GM21825 (cell line): ENCODE measurements at regions not wholly inside any gene's neighbourhood (a gene's known extent, or its start where the extent isn't known, plus 50 kb on each side); places are given as distances from the start of the nearest gene placed in this dataset.

Experiments
- ATAC-seq: cut with Tn5 transposase; IDR thresholded peaks from one replicate; pipeline ENCODE4 v1.9.1; 2021; ENCODE audit warnings: mild to moderate bottlenecking, moderate library complexity; ENCODE audit not compliant: unreplicated experiment

DNA sequence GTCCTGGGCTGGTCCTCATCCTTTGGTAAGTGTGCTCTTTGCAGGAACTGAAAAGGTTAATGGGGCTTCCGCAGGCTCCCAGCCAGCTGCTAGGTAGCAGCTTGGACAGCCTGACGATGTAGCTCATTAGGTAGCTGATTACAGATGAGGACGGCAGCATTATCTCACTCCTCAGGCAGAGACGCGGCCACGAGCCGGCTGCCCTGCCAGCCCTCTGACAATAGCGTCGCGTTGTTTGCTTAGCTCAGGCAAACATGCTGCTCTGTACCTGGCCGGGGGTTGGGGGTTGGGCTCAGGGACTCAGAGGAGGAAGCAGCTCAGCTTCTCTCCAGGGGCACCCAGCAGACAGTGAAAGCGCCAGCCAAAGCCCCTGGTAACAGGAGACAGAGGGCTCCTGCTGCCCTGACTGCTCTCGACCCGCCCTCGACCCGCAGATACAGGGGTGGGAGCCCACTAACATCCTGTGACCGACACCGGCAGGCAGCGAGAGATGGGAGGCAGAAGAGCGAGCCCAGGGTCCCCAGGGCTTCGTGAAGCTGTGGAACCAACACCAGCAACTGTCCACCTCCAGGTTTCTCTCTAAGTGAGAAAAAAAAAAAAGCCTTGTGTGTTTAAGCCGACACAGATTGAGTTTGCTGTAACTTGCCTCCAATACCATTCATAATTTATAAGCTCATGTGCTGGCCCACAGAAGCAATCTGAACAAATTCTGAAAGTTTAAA is 53.4 kb upstream of the DLK1 start:
- ATAC-seq = no peak

DNA sequence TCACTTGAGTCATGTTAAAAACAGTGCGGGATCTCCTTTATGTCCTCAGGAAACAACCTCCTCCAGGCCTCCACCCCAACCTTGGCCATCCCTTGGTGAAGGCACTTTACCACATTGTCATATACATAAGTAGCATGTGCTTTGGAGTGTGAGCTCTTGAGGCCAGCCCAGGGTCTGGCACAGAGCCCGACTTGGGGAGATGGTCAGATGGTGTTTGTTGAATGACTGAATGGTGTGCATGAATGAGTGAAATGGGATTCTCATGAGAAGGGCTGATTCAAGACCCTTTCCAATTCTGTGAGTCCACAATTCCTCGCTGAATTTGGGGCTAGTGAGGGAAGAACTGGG is 52.9 kb upstream of the DLK1 start:
- ATAC-seq = no peak

DNA sequence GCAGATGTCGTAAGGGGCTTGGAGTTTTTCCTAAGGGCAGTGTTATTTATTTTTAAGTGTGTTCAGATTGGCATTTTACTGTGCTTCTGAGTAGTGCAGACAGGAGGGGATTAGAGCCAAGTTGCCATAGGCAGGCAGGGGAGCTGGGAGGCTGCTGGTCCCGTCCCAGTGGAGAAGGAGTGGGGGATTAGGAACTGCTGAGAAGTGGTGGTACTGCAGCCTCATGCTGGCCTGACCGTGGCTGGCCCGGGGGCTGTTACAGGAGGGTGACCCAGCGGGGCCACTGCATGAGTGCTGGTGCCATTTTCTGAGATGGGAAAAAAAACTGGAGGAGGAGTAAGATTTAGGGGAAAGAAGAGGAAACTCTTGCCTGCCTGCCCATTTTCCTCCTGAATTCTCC is 52.3 kb upstream of the DLK1 start:
- ATAC-seq = no peak

DNA sequence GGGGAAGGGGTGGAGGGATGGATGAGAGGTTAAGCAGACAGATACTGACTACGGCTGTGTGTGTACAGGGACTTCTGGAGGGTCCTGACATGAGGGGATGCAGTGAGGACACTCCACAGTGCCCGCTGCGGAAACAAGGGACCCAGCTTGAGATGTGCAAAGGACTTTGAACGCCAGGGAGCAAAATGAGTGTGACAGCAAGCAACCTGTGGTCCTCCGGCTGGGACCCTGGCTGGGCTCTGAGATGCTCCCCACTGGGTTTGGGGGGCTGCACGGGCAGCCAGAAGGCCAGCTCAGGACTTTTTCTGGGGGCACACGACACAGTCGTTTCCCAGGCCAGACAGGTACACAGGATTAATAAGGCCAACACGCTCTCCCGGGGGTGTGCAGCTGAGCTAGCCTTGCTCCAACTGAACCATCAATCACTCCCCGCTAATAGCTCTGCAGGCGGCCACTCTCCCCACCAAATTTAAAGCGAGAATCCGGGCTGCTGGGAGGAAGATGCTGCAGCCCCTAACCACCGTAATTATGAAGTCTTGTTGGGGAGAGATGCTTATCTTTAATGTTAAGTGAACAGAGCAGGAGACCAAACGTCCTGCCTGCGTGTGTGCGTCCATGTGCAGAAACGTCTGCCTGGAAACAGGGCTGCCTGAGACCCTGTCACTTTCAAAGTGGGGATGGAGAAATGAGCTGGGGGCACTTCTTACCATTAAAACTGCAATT is 51.6 kb upstream of the DLK1 start:
- no peak for ATAC-seq

DNA sequence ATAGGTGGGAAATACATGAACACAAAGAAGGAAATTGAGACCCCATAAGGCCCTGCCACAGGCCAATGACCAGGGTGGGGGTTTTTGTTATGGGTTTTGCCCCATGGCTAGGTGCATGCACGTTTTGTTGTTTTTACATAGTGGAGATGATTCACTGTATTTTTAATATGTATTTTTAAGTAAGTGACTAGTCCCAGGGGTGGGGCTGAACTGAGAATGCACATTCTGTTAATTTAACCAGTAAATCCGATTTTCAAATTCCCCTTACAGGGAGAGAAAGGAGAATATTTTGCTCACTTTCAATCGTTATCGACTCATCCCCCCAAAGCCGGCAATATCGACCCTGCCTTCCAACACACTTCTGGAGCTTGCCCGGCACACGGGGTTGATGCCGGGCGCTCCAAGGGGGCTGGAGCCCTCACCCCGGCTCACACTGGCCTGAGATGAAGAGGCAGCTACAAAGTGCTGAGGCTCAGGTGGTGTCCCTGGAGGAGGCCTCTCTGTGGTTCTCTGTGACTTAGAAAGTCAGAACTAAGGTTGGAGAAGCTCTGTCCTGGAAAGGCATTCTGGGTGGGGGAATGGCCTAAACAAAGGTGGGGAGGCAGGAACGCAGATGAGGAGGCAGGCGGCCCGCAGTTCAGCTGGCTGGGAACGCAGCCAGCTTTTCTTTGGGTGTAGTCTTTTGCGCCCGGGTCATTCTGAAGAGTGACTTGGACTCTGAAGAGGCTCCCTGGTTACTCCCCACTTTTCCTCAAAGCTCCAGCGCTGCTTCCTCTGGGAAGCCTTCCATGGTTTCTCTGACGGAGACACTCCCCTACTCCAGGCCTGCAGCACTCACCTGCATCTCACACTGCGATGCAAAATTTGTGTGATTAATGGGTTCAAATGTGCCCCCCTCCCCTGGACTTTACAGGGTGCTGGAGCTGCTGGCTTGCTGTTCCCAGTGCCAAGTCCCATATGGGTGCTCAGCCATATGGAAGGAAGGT is 50.7 kb upstream of the DLK1 start:
- ATAC-seq = no peak
